NCI-H187 (cell line): ENCODE measurements at regions not wholly inside any gene's neighbourhood (a gene's known extent, or its start where the extent isn't known, plus 50 kb on each side); places are given as distances from the start of the nearest gene placed in this dataset.
"Not testable (repeated sequence)": the region's sequence is repeated elsewhere in the genome, so short reads cannot be mapped to it uniquely, and the experiment has no call there.

Experiments used
- DNase-seq, 2 experiments: peaks; one replicate each; lab custom pipeline; 2025; lab: John Stamatoyannopoulos, UW

DNA sequence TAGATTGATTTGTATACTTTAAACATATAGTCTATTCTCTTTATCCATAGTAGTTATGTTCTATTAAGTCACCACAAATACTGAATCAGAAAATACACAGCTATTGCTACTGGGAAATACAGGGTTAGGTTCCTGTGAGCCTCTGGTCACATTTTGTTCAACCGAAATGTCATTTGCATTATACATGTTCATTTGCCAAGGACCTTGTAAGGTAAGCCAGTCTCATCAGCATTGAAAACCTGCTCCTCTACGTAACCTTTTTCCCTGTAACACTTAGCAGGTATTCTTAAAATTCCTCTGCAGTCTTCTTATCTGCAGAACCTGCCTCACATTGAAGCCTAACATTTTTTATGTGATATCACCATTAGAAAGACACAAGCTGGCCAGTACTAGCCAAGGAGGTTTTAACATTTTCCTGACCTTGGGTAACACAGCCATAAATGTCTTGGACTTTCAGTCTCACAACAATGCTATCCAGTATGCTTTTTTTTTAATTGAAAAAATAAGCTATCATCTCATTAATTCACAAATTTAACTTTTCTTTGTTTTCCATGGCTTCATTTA is 765.7 kb upstream of the IGFBP7 start:
- no peak for DNase-seq

DNA sequence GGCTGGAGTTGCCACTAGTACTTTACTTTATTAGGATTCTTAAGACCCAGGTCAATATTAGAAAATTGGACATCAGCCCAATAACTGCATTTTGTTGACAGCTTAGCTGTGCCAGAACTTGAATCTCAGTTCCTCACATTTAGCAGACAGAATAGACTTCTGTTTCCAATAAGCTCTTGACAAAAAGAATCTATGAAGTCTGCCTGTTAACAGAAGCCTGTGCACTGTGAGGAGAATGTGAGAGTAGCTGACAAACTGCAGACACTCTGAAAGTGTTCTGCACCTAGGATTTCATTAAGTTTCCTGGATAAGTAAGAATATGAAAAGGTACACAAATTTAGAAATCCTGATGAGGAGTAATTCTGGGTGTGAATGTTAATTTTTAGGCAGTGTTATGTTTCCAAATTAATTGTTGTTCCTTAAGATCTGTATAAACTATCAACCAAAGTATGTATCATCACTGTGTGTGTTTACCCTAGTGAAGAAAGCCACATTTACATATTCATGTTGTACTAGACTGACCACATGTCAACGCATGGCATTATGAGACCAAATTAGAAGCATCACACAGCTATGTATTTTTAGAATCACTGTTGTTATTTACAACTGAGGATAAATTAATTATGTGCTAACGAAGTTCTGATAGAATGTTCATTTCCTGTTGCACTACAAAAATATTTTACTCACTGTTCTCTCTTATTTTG is 756.4 kb upstream of the IGFBP7 start:
- DNase-seq, result no peak

DNA sequence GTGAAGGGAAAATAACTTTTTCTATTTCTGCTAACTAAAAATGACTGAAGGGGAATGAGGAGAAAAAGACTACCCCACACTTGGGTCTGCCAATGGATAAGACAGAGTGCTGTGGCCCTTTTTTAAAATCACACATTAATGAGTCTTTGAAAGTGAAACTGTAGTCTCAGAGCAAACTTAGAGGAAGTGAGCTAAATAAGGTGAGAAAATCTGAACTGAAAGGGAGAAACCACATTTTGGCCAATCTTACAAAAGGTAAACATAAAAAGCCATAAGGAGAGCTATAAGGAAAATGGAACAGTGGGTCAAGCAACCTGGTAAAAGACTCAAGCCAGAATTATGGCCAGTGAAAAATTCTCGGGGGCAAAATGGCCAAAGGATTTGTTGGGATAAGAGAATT is 755.1 kb upstream of the IGFBP7 start:
- no peak for DNase-seq

DNA sequence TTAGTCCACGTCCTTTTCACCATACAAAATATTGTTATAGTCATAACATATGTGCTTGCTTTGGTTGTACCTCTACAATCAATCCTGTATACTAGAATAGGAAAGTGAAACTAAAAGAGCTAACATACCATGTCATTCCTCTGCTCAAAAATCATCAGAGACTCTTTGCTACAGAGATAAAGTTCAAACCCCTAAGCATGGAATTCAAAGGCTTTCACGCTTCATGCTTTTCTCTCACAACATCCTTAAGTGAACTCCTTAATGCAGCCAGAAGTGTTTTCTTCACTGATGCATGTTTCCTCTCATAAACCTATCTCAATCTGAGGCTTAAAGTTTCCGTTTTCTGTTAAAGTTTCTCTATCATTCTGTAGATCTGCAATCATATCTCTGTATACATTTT is 744.6 kb upstream of the IGFBP7 start:
- DNase-seq, result no peak

DNA sequence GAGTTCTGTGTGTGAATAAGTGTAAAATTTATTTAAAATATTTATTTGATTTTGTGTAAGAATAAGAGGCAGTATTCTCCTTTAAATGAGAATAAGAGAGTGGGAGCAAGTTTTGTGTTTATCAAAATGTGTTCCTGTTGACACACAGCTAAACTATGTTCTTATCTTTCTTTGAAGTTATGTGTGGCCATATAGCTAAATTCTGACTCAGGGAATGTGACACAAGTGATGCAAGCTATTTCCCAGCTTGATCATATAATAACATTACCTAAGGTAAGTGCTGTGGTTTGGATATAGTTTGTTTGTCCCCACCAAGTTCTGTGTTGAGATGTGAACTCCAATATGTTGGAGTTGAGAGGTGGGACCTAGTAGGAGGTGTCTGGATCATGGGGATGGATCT is 740.0 kb upstream of the IGFBP7 start:
- no peak for DNase-seq

DNA sequence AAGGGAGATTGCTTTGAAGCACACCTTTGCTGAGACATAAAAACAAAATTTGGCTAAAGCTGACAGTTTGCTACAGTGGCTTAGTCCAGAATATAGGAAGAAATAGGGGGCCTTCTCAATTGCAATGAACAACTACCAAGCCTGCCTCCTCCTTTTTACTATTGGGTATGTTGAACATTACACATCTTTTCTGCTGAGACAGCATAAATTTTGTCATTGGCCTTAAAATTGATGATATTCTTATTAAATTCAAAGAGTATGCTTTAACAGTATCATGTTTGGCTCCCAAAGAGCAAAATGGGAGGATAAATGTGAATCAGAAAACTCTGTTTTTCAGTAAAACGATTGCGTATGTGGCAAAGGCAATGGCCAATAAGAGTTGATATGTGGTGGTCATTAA is 721.9 kb upstream of the IGFBP7 start:
- DNase-seq, result no peak

DNA sequence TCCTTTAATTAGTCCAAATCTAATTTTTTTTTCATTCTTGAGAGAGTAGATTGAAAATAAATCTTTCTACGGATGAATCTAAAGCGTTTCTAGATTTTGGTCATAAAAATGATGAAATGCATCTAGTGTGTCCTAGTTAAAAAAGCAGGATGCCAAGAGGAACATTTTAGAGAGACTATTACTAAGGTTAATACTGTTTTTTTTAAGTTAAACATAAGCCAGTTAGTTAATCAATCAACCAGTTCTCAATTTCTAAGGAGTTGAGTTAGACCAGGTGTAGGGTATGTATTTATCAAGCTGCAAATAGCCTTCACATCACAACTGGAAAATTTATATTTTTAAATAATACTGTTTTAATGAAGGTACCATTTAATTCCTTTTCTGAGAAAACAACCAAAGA is 679.5 kb upstream of the IGFBP7 start:
- DNase-seq, result no peak

DNA sequence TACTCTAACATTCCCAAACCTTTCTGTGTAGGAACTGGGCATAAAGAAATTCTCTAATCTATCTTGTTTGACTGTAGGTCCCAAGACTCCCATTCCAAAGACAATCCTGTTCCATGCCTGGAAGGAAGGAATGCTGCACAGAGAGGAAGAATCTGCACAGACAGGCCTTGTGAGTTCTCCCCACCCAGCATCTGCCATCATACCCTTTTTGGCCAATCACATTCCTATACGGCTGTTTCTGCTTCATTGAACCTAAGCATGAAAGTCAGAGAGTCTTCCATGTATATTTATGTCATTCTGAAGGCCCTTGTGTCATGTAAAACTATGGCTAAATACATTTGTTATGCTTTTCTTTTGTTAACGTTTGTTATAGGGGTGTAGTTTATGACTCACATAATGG is 667.7 kb upstream of the IGFBP7 start:
- no peak for DNase-seq

DNA sequence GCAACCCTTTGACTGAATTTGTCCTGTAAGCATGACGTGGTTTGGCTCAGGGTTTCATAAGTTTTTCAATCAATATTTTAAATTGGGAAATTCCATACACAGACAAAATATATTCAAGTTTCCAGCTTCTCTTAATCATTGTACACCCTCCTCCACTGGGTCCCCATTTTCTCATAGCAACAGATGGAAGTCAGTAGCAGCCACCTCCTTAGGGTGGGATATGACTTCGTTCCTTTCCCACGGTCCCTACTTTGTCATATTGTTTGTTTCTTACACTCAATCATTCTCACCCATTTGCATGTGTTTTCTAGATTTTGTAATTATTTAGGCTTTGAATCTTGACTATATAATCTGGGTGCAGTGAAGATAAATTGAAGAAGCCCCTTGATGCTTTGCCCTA is 664.5 kb upstream of the IGFBP7 start:
- no peak for DNase-seq

DNA sequence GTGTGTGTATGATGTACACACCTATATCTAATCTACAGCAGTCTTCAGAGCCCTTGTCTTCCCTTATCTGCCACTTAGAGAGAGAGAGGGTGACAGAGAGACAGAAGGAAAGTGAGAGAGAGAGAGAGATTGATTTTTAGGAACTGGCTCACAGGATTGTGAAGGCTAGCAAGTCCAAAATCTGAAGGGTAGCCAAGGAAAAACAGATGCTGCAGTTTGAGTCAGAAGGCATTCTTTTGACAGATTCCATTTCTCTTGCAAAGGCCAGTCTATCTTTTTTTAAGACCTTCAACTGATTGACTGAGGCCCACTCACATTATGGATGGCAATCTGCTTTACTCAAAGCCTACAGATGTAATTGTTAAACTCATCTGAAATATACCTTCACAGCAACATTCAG is 664.0 kb upstream of the IGFBP7 start:
- no peak for DNase-seq

DNA sequence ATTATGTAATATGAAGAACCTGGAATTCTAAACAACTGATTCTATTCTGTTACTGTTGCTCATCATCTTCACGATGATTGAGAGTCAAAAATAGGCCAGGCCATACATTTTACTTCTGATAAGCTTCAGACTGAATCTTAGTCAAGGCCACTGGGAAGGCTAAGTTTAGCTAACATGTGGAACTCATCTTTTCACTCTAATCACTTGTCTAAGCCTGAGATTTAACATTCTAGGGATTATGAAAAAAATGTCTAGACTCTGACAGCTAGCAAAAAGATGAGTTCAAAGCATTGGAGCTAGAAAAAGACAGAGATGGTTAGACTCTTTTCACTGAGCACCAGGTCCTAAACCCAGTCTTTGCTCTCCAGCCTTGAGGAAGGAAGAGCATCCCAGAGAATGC is 656.2 kb upstream of the IGFBP7 start:
- DNase-seq, result no peak

DNA sequence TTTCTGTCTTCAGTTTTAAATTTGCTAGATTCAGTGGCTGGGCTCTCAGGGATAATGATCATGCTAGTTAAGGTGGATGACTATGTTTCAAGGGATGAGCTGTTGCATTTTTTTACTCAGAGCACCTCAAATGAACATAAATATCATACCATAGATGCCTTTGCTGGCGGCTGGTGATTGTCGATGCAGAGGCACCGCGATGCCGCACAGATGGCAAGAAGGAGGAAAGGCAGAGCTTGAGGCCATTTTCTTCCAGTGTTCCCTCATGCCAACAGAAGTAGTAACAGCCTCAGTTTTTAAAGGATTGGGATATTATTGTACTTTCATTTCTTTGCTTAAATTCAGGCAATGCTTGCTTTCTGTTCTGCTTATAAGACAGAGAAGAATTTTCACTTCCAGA is 654.7 kb upstream of the IGFBP7 start:
- DNase-seq, result no peak

DNA sequence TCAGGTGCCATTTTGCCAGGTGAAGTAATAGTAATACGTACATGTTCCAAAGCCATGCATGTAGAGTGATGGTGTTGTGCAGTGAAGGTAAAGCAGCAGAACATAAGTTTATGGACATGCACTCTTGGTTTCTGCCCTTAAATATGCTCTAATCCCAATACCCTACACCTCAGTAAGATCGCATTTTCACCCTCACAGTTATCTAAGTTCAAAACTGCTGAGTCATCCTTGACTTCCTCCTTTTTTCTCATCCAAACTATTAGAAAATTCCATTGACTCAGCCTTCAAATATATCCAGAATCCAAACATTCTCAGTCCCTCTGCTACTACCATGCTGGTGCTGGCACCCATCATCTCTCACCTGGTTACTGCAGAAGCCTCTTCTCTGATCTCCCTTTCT is 652.9 kb upstream of the IGFBP7 start:
- no peak for DNase-seq

DNA sequence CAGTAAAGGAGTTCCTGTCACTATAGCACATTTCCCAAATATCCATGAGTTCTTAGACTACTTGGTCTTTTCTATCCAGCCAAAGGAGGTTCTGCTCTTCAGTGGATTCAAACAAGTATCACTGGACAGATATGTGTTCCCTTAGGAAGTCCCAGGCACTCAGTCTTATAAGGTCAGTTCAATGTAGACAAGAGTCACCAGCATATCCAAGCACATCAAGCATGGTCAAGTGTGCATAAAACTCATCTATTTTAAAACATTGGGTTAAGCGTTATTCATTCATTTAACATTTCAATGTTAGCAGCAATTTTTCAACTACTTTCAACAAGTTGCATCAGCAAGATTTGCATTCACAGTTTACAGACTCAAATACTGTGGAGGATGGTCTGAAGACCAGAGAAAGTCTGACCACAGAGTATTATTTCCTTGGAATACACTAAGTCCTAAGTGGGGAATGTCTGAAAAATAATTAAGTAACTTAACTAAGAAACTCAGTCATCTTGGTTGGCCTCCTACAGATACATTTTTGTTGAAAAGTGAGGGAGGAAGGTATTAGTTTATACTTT is 630.5 kb upstream of the IGFBP7 start:
- DNase-seq, result no peak

DNA sequence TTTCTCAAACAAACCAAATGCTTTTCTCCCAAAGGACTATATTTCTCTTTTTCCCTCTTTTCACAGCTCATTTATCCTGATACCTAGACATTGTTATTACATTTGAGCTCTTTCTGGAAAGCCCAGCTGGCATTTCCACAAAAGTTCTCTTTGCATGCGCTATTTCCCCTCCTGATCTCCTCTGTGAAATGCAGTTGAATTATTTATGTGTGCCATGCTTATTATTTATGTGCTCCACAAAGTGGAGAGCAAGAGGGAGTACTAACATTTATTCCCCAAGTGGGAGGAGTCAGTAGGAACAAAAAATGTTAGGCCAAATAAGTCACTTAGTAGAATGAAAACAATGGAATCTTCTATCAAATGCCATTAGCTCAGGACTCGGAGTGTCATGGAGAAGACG is 626.6 kb upstream of the IGFBP7 start:
- no peak for DNase-seq

DNA sequence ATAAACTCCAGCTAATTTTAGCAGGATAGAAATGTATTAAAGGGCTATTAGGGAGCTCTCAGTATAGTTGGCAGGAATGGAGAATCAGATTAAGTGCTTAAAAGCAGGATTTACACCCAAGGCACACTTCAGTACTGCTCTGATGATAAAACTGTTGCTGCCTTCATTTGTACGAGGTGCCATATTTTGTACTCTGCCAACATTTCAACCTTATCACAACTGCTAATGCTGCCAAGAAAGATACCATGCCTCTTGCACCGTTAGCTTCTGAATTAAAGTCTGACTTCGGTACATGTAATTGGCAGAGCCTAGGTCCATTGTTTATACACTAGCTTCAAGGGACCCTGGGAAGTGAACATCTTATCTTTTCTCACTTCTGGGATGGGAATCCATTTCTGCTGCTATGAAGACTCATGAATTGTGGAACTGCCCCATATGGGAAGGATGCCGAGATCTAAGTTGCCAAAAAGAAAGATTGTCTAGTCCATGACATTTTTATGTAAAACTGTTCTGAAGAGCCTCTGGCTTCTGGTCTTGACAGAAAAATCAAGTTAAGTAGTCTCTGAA is 624.0 kb upstream of the IGFBP7 start:
- no peak for DNase-seq

DNA sequence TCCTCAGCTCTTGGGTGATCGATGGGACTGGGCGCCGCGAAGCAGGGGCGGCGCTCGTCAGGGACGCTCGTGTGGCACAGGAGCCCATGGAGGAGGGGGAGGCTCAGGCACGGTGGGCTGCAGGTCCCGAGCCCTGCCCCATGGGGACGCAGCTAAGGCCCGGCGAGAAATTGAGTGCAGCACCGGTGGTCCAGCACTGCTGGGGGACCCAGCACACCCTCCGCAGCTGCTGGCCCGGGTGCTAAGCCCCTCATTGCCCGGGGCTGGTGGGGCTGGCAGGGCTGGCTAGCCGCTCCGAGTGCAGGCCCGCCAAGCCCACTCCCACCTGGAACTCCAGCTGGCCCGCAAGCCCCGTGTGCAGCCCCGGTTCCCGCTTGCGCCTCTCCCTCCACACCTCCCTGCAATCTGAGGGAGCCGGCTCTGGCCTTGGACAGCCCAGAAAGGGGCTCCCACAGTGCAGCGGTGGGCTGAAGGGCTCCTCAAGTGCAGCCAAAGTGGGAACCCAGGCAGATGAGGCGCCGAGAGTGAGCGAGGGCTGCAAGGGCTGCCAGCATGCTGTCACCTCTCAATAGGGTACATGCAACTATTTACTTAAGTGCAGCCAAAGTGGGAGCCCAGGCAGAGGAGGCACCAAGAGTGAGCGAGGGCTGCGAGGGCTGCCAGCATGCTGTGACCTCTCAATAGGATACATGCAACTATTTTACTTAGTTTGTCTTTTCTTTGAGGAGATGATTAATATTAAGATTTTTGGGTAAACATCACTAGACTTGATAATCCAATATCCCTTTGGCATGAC is 619.8 kb upstream of the IGFBP7 start:
- DNase-seq, result not testable (repeated sequence)

DNA sequence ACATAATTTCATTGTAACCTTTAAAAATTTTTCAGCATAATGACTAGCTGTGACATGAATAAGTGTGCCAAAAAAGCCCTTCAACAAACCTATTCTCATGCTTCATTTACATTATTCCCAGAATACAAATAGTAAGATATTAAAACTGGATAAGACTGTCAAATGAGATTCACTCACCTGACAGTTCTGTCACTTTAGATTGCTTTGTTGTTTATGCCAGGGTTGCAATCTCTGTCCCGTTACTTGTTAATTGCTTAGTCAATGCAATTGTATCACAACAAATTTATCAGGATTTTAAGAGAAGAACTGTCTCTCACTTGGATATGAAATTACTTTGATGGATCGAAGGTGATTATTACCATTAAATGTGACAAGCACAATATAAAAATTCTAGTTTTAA is 616.0 kb upstream of the IGFBP7 start:
- DNase-seq, result no peak

DNA sequence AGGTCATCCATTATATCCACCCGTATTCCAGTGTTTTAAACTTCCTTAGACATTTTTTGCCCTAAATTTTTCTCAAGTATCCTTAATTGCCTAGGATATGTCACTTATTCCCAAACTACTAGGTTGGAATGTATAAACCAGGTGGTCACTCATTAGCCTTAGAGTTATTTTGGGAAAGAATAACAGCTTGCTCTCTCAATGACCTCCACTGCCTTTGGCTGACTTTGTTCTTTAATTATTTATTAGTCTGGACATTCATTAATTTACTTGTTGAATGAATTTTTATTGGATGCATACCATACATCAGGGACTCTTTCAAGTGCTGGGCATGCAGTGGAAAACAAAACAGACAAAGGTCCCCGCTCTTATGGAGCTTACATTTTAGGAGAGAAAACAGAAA is 609.3 kb upstream of the IGFBP7 start:
- DNase-seq, result no peak

DNA sequence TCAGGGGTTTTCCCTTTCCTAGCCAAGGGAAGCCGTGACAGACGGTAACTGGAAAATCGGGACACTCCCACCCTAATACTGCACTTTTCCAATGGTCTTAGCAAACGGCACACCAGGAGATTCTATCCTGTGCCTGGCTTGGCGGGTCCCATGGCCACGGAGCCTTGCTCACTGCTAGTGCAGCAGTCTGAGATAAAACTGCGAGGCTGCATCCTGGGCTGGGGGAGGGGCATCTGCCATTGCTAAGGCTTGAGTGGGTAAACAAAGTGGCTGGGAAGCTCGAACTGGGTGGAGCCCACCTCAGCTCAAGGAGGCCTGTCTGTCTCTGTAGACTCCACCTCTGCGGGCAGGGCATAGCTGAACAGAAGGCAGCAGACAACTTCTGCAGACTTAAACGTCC is 604.1 kb upstream of the IGFBP7 start:
- DNase-seq, result not testable (repeated sequence)

DNA sequence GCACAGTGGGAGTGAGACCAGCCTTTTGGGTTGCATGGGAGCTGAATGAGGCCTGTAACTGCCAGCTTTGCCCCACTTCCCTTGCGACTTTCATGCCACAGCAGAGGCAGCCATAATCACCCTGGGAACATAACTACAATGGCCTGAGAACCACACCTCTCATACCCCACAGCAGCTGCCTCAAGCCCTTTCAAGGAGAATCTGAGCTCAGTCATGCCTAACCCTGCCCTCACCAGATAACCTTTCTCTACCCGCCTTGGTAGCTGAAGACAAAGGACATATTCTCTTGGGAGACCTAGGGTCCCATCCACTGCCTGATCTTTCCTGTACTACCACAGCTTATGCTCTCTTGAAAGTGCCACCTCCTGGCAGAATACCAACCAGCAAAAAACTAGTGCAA is 599.9 kb upstream of the IGFBP7 start:
- DNase-seq, result no peak

DNA sequence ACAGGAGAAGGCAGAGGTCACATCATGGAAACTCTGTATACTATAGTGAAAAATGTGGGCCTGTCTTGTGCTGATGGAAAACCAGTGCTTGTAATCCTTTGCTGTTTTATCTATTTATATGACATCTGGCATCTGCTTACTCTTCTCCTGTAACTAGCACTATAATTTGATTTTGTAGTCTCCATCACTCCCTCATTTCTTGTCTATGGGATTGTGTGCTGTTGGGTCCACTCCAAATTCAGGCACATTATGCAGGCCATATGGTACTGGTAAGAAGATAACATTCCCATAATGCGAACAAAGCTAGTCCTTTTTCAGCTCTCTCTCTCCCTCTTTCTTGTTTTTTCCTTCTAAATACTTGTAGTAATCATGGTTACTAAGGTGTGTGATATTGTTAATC is 581.2 kb upstream of the IGFBP7 start:
- no peak for DNase-seq

DNA sequence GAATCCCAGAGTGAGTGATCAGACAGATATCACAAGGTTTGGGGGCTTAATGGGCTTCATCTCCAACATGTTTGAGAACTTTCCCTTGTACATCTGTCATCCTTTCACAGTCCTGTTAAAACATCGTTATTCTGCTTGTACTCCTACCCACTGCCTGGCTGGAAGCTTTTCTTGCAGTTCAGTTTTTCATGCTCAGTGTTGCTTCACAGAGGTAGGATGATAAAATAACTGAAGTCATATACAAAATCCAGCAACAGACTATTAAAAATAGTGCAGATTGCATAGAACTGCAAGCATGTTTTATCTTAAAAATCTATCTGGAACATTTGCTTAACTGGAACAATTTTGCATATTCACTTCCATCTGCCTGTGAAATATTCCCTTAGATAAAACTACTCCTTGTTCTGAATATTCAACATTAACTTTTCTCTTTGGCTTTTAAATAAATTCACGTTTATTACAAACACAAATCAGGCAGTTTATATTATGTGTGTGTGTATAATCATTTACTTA is 579.6 kb upstream of the IGFBP7 start:
- DNase-seq, result no peak
